ENCODE measurements at regions not wholly inside any gene's neighbourhood (a gene's known extent, or its start where the extent isn't known, plus 50 kb on each side); places are given as distances from the start of the nearest gene placed in this dataset.
"Not testable (repeated sequence)": the region's sequence is repeated elsewhere in the genome, so short reads cannot be mapped to it uniquely, and the experiment has no call there.

DNA sequence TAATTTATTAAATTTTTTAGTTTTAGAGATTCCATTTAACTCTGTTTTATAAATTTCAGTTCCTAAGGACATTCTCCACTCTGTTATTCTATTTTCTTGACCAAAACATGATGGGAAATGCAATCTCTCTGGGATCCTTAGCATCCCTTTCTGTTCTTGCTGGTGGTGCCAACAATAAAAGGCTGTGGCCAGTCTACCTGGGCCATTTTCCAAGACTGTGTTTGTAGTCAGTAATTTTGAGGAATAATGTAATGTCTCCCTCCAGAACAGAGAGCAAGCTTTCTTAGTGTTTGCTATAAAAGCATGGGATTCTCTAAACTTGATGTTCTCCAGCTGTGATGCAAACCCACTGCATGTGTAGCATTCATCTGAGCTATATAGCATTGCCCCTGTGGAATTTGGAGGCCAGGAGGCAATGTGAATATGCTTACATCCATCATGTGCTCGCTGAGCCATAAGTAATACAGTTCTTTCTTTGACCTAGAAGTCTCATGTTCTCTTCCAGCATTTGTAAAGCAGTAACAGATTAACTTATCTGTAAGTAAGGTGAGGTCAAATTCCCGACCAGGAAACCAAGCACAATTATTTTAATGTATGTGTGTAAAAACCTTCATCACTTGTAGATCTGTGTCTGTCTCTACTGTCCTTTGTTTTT, 211.5 kb upstream of the TAS2R1 start:
- no peak for DNase-seq (ENCODE audit: insufficient read length, low spot score)
- no peak for TF ChIP-seq POLR2A (IDR thresholded peaks at IDR 0.05; ENCODE audit: low read depth, low read length)
- no peak for FAIRE-seq

DNA sequence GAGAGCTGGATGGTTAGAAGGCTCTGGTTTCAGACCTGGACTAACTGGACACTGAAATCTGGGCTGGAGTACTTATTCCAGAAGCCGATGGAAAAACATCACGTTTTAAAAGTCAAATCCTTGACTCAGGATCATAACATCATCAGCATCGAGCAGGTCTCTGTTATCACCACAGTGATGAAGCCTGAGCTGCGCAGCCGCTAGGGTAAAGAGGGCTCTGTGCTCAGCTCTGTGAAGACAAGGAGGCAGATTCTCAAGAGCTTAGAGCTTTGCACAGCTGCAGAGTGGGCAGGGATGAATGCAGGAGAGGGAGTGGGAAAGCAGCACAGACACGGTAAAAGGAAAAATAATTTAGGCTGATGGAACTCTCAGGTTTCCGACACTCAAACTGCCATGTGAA, 208.8 kb upstream of the TAS2R1 start:
- FAIRE-seq, result no peak
- TF ChIP-seq POLR2A (IDR thresholded peaks at IDR 0.05; ENCODE audit: low read depth, low read length), result no peak
- no peak for DNase-seq (ENCODE audit: insufficient read length, low spot score)

DNA sequence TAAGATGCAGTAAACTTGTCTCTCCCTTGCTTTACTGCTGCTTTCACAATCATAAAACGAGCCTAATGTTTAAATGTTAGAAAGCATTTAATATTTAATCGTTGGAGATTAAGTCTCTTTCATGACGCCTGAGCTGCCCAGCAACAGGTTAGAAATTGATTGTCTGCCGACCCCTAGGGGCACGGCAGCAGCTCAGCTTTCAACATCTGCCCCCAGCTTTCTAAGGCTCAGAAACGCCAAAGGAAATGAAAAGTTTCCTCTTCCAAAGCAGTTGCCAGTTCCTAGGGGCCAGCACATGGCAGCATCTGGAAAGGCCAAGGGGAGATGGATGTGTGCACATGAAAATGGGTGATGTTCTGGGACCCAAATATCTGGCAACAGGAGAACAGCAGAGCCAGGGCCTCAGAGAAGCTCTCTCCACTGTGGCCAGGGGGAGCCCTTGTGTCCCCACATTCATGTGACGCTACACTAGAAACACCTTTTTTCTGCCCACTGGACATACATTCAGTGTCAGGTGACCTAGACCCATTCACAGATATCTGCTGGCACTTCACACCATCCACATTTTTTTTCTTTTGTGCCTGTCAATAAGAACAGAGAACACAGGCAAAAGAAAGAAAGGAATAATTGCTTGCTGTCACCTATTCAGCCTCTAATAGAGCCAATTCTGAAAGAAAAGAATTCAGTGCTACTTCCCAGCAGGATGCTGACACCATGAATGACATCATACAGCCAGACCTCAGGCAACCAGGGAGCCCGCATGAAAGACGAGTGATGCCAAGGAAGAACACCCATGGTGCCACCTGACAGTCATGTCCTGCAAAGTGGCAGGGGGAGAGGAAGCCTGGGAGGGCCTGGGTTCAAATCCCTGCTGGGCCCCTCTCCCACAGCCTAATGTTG, 205.0 kb upstream of the TAS2R1 start:
- no peak for DNase-seq (ENCODE audit: insufficient read length, low spot score)
- FAIRE-seq, result no peak
- no peak for TF ChIP-seq POLR2A (IDR thresholded peaks at IDR 0.05; ENCODE audit: low read depth, low read length)

DNA sequence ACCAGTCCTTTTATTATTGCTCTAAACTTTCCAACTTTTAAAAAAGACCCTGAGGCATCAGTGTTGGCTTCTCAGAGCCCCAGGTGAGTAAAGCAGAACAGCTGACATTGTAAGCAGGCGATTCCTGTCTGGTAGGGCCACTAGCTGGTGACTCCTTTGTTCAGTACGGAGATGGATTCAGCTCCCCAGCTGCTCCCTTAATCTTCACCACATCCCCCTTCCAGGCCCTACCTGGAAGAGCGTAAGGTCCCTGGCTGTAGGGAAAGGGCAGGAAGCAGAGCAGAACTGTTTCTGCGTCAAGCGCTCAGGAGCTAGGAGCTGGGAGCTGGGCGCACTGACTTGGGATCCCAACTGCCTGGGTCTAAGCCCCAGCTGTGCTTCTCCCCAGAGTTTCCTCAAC, 203.7 kb upstream of the TAS2R1 start:
- TF ChIP-seq POLR2A (IDR thresholded peaks at IDR 0.05; ENCODE audit: low read depth, low read length), result no peak
- FAIRE-seq, result no peak
- DNase-seq (ENCODE audit: insufficient read length, low spot score), result no peak

DNA sequence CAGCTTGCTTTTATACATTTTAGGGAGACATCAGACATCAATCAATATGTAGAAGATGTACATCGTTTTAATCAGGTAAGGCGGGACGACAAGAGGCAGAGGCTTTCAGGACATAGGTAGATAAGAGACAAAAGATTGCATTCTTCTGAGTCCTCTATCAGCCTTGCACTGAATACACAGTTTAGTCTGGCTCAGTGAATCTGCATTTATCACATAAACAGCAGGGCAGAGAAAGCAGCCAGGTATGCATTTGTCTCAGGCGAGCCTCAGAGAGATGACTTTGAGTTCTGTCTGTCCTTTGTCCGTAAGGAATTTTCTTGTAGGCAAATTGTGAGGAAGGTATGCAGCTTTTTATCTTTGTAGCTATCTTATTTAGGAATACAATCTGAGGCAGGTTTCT, 202.8 kb upstream of the TAS2R1 start:
- DNase-seq (ENCODE audit: insufficient read length, low spot score) (no peak), FAIRE-seq (no peak)
- TF ChIP-seq POLR2A (IDR thresholded peaks at IDR 0.05; ENCODE audit: low read depth, low read length), result no peak

- FAIRE-seq (no peak), DNase-seq (ENCODE audit: insufficient read length, low spot score) (no peak)
- no peak for TF ChIP-seq POLR2A (IDR thresholded peaks at IDR 0.05; ENCODE audit: low read depth, low read length)
These were observed 201.7 kb upstream of the TAS2R1 start for GRCh38 chr5:9831823-9832222.

- FAIRE-seq, result no peak
- no peak for DNase-seq (ENCODE audit: insufficient read length, low spot score)
- no peak for TF ChIP-seq POLR2A (IDR thresholded peaks at IDR 0.05; ENCODE audit: low read depth, low read length)
These were observed 200.0 kb upstream of the TAS2R1 start for GRCh38 chr5:9830184-9830583.

- TF ChIP-seq POLR2A (IDR thresholded peaks at IDR 0.05; ENCODE audit: low read depth, low read length), result no peak
- no peak for DNase-seq (ENCODE audit: insufficient read length, low spot score)
- FAIRE-seq, result no peak
These were observed 199.5 kb upstream of the TAS2R1 start for GRCh38 chr5:9829621-9830020.

DNA sequence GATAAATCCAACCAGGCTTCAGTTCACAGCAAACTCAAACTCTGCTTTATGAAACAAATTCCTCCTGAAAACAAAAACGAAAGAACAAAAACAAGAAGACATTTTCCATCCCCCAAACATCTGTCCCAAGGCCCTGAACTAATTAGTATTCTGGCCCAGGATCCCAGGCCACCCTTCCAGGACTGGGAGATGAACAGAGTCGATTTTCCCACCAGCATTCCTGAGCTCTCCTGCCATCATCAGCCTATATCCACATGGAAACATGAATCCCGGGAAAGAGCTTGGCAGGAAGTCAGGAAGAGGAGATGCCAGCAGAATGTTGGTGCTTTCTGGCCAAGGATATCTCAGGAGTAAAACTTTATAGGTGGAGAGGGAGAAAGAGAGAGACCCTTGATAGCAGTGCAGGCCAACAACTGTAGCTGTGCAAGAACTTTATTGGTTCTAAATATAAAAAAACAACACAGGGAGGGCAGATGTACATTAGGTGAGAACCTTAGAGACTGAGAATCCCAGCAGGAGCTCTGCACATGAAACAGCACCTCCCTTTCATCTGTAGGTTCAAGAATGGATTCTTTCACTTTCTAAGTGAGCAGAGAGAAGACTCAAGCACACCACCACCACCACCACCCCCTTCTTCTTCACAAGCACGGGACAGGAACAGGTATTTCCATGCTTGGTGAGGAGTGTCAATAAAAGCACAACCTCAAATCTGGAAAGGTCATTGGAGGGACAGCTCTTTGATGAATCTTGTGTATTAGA, 190.7 kb upstream of the TAS2R1 start:
- FAIRE-seq, result no peak
- no peak for TF ChIP-seq POLR2A (IDR thresholded peaks at IDR 0.05; ENCODE audit: low read depth, low read length)
- DNase-seq (ENCODE audit: insufficient read length, low spot score), result no peak

- TF ChIP-seq POLR2A (IDR thresholded peaks at IDR 0.05; ENCODE audit: low read depth, low read length), result no peak
- no peak for FAIRE-seq
- no peak for DNase-seq (ENCODE audit: insufficient read length, low spot score)
These were observed 188.2 kb upstream of the TAS2R1 start for GRCh38 chr5:9818340-9818845.

DNA sequence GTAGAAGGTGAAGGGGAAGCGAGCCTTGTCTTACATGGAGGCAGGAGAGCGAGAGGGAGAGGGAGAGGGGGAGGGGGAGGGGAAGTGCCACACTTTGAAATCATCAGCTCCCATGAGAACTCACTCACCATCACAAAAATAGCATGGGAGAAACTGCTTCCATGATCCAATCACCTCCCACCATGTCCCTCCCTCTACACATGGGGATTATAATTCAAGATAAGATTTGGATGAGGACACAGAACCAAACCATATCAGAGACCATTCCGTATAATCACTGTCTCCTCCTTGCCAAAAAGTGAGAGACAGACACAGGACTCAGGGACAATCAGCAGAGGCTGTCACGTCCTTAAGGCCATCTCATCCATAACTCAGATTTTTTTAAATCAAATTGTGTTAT, 187.7 kb upstream of the TAS2R1 start:
- FAIRE-seq (no peak), DNase-seq (ENCODE audit: insufficient read length, low spot score) (no peak)

GRCh38 chr5:9815051-9815450, 184.9 kb upstream of the TAS2R1 start:
- no peak for FAIRE-seq
- no peak for TF ChIP-seq POLR2A (IDR thresholded peaks at IDR 0.05; ENCODE audit: low read depth, low read length)
- DNase-seq (ENCODE audit: insufficient read length, low spot score), result no peak

More for the DNA sequence above, 187.7 kb upstream of the TAS2R1 start:
- no peak for TF ChIP-seq POLR2A (IDR thresholded peaks at IDR 0.05; ENCODE audit: low read depth, low read length)

- TF ChIP-seq POLR2A (IDR thresholded peaks at IDR 0.05; ENCODE audit: low read depth, low read length), result no peak
- FAIRE-seq, result no peak
- DNase-seq (ENCODE audit: insufficient read length, low spot score), result no peak
These were observed 183.2 kb upstream of the TAS2R1 start for GRCh38 chr5:9813305-9813704.

- not testable (repeated sequence) for DNase-seq (ENCODE audit: insufficient read length, low spot score); FAIRE-seq
These were observed 177.2 kb upstream of the TAS2R1 start for GRCh38 chr5:9807366-9807765.
